GM21447 (cell line): ENCODE measurements at regions not wholly inside any gene's neighbourhood (a gene's known extent, or its start where the extent isn't known, plus 50 kb on each side); places are given as distances from the start of the nearest gene placed in this dataset.

Experiments used
- ATAC-seq: cut with Tn5 transposase; IDR thresholded peaks from one replicate; pipeline ENCODE4 v1.9.1; 2021; ENCODE audit not compliant: unreplicated experiment

DNA sequence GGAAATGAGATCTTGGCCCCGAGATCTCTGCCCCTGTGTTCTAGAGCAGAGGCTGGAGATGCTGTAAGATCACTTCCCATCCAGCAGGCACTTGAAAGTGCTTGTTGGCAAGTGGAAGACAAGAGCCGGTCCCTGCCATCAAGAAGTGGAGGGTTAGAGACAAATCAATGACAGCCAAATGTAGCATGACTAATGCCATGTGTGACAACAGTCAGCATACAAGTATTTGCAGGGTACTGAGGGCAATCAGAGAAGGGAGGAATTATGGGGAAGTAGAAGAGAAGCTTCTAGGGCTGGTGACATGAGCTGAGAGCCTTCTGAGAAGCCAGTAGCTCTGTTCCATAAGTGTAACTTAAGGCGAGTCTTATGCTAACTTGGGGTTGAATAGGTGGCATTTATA, 58.6 kb downstream of the TMEM17 start:
- no peak for ATAC-seq

DNA sequence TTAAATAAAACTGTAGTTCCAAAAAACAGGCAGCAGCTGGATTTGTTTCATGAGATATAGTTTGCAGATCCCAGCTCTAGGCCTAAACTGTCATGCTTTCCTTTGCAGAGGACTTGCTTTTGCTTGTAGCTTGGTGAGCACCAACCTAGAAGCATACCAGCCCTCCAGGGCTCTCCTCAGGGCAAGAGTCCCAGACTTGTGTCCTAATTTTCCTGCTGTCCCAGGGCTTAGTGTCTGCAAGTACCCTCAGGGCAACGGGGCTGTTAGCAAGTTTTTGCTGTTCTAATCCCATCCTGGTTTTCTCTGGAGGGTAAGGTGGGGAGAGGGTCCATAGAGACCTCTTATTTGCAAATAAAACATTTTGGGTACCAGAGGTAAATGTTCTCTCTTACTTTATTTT, 59.5 kb downstream of the TMEM17 start:
- no peak for ATAC-seq

- ATAC-seq: no peak
These were observed 62.1 kb downstream of the TMEM17 start for GRCh38 chr2:62443886-62444285.

- no peak for ATAC-seq
These were observed 62.5 kb downstream of the TMEM17 start for GRCh38 chr2:62443471-62443870.

- no peak for ATAC-seq
These were observed 64.2 kb downstream of the TMEM17 start for GRCh38 chr2:62441824-62442223.

GRCh38 chr2:62441421-62441820, 64.6 kb downstream of the TMEM17 start:
- ATAC-seq: no peak

- no peak for ATAC-seq
These were observed 65.6 kb downstream of the TMEM17 start for GRCh38 chr2:62440281-62440946.

DNA sequence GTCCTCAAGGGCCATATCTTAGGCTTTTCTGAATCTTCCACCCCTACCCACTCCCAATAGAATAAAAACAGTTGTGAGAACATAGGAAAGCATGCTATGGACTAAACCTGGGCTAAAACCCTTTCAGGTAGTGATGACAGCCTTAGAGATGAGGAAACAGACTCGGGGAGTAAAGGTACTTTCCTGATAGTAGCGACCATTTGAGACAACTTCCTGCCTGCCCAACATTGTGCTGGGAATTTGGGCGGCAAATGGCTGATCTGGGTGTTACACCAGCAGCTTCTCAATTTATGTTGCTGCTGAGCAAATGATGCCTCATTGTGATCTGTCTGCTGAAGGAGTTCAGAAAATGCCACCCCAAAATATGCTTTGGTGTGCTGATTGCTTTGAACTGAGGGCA, 66.6 kb downstream of the TMEM17 start:
- no peak for ATAC-seq

DNA sequence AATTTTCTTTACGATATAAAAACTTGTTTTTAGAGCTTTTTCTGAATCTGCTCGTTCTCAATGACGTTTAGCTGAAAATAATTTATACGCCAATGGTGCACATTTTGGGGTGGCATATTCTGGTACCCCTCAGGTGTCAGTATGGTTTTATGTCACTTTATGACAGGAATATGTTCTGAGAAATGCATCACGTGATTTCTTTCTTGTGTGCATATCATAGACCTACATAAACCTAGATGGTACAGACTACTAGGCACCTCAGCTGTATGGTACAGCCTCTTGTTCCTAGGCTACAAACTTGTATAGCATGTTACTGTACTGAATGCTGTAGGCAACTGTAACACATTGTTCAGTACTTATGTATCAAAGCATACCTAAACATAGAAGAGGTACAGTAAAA, 68.2 kb downstream of the TMEM17 start:
- no peak for ATAC-seq

DNA sequence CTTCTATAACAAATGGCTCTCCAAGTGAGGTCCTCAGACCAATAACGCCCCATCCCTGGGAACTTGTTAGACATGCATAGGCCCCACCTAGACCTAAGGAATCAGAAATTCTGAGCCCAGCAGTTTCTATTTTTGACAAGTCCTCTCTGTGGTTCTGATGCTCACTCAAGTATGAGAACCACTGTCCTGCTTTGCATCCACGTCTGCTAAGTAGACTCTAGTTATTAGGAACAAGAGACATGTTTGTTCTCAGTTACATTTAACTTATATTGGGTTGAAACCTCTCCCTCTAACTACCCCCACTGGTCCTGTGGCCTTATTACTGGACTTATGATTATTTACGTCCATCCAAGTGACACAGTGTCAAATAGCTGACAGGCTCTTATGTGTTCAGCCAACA, 70.3 kb downstream of the TMEM17 start:
- ATAC-seq: peak; percentile 92

DNA sequence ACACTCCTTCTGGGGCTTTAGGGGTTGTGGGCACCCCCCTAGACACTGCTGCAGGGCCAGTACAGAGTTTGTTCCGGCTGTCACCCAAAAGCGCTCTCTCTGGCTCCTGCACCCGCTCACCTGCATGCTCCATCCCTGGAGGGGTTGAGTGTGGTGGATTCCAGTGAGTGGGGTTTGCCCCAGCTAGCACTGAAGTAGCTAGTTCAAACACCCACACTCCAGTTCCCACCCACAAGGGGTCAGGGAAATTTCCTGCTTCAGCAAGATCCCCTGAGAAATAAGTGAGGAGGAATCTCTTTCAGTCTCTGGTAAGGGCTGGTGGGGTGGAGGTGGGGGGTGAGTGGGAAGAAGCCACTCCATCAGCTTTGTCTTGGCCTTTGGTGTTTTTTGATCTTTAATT, 73.6 kb downstream of the TMEM17 start:
- ATAC-seq: no peak

GRCh38 chr2:62431512-62431911, 74.5 kb downstream of the TMEM17 start:
- ATAC-seq: no peak

- no peak for ATAC-seq
These were observed 75.8 kb downstream of the TMEM17 start for GRCh38 chr2:62430146-62430545.

GRCh38 chr2:62427146-62427545, 78.8 kb downstream of the TMEM17 start:
- no peak for ATAC-seq

DNA sequence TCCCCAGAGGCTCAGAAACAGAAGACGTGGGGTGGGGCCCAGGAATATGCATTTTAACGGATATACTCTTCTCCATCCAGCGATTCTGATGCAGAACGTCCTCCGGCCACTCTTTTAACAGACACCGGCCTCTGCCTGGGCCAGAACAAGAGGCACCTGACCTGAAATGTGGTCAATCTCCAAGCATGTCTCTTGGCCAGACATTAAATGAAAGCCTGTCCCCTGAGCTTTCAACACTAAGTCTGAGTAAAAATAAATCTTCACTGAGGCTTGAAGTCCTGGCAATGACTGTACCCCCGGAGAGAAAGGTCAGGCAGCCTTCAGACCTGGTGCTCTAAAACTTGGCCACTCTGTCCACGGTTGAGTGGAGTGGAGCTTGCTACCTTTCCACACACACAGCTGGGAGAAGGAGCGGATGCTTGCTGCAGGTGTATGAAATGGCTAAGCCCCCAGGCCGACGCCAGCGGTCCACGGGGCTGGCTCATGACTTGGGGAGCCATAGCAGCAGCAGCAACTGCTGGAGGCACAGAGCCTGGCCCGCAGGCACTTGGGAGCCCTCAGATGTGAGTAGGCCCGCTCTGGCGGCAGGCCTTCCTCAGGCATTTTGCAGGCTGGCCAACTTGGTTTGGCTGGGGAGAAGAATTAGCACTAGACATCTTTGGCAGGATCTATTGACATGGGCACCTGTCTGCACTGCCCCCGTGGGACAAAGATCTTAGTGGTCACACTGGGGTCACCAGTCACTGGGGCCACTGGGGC, 79.7 kb downstream of the TMEM17 start:
- ATAC-seq: no peak

GRCh38 chr2:62425684-62426083, 80.3 kb downstream of the TMEM17 start:
- ATAC-seq: no peak

DNA sequence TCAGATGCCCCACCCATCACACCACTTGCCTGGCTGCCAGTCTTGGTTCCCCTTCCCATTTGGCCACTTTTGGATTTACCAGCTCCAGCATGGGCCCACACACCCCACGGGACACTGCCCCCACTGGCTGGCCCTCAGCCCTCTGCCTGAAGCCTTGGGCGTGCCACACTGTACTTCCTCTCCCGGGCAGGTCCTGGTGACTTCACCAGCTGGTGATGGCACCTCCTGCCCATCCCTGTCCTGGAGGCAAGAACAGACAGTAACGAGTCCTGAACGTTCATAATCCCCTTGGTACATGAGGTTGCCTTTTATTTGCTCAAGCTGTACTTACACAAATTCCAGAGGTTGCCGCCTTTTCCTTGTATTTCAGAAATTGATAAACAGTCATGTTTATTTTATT, 81.1 kb downstream of the TMEM17 start:
- ATAC-seq: no peak

- no peak for ATAC-seq
These were observed 82.0 kb downstream of the TMEM17 start for GRCh38 chr2:62423883-62424458.

DNA sequence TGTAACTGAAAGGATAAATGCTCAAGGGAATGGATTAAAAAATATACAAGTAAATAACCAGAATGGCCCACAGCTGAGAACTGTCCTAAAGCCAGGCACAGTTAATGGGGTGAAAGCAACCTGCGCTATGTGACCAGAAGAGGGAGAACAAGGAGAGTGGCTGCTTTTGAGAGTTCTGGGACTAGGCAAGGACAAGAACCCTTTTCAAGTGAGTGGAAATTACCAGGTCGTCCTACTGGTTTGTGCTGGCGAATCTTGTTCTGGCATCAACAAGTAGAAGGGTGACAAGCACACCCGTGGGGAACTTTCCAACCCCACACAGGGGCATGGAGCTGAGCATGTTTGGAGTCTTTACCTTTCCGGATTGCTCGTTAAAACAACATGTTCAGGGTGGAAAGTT, 82.8 kb downstream of the TMEM17 start:
- no peak for ATAC-seq

DNA sequence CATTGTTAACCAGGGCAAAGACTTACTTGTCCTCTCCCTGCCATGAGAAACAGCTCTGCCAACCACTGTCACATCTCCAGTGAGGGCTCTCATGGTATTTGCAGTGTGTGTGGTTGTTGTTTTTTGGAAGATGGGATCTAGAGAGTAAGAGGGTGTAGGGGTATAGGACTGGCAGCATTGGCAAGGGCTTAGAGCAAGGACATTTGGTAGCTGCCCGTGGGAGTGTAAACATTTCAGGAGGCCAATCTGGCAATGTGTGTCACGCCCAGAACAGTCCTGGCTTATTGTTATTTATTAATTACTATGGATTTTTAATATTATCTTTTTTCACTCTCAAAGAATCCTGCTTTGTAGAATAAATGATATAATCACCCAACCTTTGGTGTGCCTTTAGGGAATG, 90.5 kb downstream of the TMEM17 start:
- ATAC-seq: peak; percentile 4

DNA sequence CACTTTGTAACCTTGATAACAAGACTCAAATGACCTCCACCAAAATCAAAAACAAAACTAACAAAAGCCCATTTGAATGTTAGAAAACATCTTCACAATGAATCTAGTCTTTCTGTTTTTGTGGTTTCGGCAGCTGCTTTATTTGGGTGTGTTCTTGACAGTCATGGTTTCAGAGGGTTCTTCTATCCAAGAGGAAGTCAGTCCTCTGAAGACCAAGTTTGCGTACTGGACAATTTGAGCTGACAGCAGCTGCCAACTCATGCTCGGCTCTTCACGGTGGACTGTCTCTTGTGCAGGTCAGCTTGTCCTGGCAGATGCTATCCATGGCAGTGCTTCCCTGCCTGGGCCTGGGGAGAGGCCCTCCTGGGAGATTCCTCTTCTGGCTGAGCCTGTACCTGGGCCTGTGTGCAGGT, 91.0 kb downstream of the TMEM17 start:
- peak; percentile 84 for ATAC-seq

- no peak for ATAC-seq
These were observed 92.8 kb downstream of the TMEM17 start for GRCh38 chr2:62413116-62413663.
